Cerebellar cortex (tissue), 1 donor: ENCODE measurements at regions not wholly inside any gene's neighbourhood (a gene's known extent, or its start where the extent isn't known, plus 50 kb on each side); places are given as distances from the start of the nearest gene placed in this dataset.

Experiments
- DNase-seq: peaks from one replicate; pipeline ENCODE4 v3.0.0-alpha.2; 2015; ENCODE audit warnings: low spot score

DNA sequence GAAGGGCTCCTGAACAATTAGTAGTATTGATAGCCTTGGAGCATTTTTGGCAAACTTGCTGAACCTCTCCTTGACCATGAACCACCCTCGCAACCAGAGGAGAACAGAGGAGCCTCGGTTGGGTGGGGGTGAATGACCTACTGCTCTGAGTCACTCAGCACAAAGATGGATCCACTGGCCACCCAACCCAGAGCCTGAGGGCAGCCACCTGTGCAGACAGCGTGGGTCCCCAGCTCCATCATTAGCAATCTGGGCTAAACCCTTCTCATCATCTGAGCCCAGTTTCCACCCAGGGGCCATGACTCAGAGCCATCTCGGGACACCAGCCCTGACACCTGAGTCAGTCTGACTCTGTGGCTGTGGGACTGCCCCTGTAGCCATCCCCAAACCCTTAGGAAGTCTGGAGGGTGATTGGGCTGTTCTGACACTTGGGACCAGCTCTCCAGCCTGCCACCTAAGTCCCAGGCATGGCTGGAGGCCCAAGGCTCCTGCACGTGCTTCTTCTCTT is 171.8 kb upstream of the GPR26 start:
- no peak for DNase-seq

DNA sequence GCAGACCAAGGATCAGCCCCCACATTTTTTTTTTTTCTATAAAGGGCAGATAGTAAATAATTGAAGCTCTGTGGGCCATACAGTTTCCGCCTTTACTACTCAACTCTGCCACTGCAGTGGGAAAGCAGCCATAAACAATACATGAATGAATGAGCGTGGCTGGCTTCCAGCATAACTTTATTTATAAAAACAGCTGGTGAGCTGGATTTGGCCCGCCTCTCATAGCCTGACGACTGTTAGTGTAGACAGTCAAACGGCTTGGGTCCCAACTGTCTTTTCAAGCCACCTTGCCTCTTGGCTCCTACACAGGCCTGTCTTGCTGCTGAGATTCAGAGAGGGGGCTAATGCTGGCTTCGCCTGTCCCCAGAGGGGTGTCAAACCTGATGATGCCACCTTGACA is 169.8 kb upstream of the GPR26 start:
- no peak for DNase-seq

DNA sequence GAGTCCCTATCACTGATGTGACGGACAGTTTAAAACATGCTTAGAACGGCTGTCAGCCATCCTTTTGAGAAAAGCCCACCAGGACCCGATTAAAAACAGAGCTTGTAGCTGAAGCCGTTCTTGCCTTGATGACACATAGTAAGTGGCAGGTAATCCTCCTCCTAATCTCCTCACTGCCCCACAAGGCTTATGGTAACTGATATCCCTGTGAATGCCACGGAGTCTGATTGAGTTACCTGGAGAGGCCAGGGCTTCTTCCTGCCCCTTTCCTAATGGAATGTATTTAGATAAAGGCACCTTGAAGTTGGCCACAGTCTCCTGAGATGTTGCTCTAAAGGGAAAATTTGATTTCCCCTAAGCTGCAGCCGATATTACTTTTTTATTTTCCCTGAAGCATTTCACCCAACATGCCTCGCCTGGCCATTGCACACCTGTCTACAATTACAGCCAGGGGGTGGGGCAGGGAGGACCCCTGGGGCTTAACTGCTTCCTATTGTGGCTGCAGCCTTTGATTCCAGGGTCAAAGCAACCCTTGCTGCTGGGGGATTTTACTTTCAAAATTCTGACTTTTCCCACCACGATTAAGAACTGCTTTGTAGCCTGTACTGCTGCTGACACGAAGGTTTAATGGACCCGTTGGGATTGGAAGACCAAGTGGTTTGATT is 169.0 kb upstream of the GPR26 start:
- no peak for DNase-seq

DNA sequence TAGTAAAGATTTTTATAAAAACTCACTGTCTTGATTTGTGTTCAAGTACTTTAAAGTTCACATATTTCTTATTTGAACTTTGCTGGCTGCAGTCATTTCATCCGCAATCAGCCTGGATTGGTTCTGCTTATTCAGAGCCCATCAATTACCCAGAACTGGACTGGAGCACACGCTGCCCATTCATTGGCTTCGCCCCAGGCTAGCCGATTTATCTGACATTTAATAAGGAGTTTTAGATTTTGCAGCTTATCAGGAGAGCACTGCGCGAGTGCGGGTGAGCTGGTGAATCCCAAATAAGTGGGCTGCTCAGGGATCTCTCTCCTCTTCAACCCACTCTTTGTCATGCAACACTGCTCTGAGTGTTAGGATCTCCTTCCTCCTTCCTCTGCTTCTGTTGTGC is 166.0 kb upstream of the GPR26 start:
- no peak for DNase-seq

DNA sequence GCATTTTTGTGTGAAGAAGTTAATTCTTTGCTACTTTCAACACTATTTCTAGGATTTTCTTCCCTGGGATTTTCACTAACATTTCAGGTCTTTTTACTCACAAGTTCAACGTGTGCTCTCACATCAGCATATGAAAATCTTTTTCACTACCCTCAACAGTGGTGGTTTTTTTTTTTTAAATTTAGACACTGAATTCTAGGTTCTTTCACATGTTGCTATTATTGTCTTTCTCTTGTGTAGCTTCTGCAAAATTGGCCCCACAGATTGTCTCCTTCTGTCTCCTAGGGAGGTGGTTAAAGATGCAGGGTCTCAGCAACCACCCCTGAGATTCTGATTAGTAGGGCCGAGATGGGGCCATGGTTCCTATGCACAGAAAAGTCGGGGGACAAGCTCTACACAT is 165.0 kb upstream of the GPR26 start:
- DNase-seq: no peak

DNA sequence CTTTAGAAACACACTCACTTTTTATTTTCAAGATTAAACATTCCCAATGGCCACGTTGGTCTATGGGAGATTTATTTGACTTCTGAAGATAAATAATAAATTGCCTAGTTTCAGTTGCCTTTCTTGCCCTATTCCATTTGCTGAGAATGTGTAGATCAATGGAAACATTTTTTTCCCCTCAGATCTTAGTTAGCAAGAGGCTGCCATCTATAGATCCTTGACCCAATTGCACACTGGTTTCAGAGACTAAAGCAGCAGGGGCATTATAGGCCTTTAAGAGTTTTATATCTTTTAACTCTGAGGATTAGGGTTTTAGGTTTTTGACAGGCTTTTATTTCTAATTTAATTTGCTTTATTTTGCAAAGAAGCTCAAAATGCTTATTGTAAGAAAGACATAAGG is 163.2 kb upstream of the GPR26 start:
- DNase-seq: no peak

DNA sequence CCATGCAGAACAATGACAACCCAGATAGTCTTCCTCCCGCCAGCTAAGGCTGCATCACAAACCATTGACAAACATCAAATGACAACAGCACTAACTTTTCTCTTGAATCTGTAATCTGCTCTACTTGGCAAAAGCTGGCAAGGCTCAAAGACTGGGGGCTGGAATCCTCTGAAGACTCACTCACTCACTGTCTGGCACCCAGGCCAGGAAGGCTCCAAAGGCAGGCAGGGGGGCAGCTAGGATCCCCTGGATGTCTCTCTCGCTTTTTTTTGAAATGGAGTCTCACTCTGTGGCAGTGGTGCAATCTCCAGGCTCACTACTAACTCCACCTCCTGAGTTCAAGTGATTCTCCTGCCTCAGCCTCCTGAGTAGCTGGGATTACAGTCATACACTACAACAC is 159.7 kb upstream of the GPR26 start:
- DNase-seq: no peak

DNA sequence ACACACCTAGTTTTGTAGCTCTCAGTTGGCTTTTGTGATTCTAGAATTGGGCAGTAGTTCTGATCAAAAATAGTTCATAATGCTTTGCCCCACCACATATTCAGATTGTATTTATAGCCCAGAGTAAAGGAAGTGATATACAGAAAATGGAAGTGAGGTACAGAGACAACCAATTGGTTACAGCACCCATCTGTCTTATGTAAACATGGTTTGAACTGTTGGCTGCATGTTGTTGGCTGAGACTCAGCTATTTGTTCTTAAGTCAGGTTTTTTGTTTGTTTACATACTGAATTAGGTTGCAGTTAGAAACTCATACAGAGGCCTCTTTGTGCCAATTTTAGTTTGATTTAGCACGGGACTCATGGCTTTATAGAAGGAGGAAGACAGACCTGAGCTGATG is 158.9 kb upstream of the GPR26 start:
- DNase-seq: no peak

DNA sequence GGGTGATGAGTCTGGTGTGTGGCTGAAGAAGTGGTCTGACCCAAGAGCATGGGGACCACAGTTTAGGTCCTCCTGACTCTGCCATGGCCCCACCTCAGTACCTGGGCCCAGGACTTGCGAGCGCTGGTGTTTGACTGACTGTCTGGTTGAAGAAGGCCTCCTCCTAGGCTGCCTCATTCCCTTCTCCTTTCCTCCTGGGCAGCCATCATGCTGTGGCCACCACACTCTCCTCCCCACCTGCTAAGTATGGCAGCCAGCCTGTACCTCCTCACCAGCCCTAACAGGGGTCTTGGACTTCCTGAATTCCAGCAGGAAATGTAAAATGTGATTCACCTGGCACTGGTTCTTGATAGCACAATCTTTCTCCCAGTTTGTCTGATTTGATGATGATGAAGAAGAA is 156.8 kb upstream of the GPR26 start:
- no peak for DNase-seq

DNA sequence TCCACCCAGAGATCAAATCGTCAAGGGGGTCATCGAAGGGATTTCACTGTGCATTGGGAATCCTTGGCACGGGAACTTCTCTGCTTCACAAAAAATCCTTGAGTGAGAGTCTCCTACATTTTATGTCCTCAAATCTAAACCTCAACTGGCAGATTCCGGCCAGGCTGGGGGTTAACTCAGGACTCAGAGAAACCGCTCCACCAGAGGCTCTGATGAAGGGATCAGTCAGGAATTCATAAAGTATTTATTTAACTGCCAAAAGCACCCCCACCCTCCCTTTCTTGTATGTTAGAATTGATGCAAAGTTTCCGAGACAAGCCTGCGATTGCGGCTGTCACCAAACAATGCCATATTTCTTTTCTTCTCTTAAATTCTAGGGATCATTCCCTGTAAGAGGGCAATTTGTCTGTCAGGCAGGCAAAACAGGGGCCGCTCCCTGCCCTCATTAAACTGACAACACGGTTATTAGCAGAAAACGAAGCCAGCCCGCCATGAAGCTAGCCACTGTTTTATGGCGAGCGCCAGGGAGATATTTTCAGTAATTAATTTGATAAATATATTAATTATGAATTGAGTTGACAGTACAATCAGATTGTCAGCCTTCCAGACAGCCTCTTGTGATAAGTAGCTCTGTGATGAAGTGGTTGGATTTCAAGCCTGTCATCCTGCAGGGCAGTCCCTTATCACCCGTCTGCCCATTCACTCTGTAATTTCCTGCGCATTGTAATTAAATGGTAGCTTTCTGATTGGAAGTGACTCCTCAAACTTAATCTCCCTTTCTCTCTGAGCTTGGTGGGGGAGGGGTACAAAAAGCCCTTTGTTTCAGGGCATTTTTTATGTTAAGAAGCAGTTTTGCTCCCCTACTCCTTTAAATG is 153.0 kb upstream of the GPR26 start:
- no peak for DNase-seq

DNA sequence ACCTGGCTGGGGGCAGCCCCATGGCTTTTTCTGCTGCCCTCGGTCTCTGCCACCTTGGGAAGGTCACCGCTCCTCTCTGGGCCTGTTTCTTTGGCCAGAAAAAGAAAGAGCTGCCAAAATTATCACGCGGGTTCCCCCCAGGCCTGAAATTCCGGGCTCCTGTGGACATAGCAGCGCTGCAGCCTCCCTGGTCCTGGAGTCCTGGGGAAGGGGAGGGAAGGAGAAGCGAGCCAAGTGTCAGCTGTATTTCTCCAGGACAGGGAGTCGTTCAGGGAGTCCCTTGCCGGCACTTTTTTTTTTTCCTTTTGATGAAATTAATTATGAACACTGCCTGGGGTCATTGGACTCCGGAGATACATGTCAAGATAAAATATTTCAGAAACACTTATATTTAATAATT is 152.3 kb upstream of the GPR26 start:
- DNase-seq: no peak

DNA sequence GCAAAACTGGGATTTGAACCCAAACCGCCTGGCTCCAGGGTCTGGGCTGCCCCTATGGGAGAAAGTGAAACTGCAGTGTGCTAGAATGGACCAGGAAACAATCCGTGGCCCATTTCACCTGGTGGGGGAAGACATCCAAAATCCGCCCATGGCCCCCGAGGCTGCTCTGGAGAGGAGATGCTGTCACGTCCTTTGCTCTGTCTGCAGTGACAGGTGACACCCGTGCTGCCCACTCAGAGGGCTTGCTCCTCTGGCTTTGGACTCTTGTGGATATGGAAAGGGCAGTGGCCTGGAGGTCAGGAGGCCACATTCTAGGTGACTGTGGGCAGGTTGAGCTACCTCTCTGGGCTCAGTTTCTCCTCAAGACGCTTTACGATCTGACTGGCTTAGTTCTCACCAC is 151.2 kb upstream of the GPR26 start:
- DNase-seq: no peak

DNA sequence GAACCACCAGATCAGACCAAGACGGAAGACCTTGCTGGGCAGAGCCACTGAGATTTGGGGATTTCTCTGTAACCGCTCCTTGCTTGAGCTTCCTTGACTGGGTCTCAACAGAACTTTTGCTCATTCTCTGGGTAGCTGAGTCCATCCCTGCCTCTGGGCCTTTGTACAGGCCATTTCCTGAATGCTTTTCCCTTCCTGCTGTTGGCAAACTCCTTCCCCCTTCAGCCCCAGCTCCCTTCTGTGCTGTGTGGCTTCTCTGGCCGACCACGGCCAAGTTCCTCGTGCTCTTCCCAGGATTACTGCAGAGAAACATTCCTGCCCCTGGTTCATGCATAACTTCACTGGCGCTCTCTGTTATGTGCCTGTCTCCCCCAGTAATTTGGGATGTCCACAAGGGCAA is 150.5 kb upstream of the GPR26 start:
- no peak for DNase-seq

DNA sequence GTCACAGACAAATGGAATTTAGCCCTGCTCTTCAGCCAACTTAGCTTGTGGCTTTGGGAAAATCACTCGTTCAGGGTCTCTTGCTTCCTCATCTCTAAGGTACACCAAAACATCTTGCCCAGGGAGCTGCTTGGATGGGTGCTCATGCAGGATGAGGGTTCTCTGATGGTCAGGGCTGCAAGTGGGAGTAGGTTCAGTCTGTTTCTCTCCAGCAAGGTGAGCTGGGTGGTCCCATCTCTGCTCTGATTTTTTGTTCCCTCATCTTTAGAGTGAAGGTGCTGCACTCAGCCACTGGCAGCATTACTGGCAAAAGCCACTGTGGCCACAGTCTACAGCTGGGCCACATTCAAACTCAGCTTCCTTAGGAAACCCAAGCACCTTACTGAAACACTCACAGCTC is 149.9 kb upstream of the GPR26 start:
- no peak for DNase-seq

DNA sequence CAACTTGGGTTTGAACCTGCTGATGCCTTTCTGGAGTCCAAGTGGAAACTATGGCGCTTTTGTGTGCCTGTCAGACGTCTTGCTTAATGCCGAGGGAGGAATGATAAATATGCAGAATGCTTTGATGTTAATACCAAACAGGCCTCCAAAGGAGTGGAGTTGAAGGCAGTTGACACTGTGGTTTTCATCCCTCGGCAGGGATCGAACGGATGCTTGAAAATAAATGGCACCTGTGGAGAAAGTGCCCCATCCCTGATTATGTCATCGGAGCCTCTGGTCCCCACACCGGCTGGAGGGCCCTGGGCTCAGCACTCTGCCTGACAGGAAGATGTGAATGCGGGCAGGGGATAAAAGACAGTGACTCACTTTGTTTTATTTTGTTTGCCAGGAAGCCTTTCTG is 148.7 kb upstream of the GPR26 start:
- no peak for DNase-seq

DNA sequence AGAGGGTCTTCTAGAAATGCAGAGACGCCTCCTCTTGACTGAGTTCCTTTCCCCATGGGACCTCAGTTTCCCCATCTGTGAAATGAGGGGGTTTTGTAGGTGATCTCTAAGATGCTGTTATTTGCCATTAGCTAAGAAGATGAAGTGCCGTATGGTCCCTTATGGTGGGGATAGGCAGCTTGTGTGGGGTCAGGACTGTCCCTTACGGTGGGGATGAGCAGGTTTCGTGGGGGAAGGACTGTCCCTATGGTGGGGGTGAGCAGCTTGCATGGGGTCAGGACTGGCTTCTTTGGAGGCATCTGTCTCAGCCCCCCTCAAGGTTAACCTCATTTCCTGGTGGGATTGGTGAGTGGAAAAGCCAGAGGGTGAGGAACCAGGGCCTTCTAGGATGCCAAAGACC is 148.3 kb upstream of the GPR26 start:
- no peak for DNase-seq

DNA sequence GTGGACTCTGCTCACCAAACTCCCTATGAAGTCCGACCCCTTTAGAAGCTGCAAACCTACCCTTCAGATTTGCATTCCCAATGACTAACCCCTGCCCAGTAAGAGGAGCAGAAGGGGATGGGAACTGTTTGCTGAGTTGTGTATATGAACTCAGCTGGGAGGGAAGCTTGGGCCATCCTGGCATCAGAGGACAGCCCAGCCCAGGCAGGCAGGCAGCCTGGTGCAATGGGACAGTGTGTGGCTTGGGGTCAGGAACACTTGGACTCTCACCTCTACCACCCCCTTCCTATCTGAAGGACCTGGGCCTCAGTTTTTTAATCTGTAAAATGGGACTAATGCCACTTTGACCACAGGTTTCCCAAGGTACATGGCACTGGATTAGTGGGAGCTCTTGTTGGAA is 147.4 kb upstream of the GPR26 start:
- DNase-seq: no peak

DNA sequence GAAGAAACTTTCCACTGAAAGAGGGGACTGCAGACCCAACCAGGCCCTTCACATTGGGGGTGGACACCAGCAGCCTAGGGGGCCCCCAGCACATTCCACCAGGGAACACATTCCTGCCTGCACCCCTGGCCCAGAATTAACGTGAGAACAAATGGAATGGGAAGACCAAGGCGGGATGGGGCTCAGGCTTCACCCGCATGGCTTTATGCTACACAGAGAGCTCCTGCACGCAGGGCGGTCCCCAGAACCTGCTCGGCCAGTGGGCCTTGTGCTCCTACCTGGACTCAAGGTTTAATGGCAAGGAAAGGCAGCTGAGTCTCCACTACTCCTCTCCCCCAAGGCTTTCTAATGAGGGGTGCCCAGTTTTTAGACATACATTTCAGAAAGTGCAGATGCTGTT is 146.3 kb upstream of the GPR26 start:
- no peak for DNase-seq

DNA sequence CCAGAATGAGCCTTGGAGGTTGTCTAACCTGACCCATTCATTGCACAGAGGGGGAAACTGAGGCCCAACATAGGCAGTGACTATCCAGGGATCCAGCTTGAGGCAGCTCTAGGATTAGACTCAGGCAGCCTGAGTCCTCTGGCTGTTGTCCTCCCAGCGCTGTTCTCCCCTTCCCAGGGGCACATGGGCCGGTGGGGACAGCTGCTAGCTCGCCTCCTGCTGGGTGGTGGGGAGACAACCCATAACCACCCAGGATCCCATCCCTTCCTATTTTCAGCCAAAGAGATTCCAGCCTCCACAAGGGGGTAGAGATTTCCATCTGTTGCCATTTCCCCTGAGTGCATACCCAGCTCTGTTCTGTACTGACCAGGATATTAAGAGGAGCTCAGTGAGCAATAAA is 145.1 kb upstream of the GPR26 start:
- DNase-seq: no peak

DNA sequence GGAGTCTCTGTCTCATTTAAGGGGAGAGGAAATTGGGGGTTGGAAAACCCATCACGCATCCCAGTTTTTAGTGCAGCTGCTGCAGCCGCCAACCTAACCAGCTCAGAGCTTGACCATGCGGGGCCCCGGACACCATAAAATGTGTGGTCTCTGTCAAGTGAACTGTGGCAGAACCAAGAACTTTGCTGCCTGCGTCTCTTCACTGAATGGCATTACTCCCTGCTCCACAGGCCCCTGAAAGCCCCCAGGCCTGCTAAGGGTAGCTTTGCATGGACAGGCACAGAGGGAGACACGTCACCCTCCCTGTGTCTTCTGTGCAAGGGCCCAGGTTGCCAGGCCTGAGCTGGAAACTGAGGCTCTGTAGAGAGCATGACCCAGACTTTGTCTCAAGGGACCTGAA is 144.6 kb upstream of the GPR26 start:
- DNase-seq: no peak

DNA sequence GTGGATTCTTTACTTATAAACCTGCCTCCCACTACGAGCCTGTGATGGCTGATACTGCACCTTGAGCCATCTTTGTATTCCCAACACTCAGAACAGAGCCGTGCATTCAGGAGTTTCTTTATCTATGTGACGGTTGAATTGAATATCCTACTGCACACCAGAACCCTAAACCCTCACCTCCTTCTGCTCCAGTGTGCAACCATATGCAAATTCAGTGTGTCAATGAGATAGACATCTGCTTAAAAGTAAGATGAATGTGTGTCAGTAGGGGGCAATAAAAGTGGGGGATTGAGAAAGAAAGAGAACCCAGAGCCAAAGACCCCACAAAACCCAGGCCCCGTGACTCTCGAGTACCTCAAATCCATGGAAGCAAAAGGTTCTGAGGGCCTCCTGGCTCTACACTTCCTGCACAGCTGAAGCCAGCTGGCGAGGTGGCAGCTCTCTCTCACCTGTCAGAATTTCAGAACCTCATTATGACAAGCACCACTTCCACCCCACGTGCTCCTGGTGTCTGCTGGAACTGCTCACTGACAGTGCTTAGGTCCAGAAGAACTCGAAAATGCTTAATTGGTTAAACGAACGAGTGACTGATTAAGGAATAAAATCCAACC is 143.3 kb upstream of the GPR26 start:
- no peak for DNase-seq

DNA sequence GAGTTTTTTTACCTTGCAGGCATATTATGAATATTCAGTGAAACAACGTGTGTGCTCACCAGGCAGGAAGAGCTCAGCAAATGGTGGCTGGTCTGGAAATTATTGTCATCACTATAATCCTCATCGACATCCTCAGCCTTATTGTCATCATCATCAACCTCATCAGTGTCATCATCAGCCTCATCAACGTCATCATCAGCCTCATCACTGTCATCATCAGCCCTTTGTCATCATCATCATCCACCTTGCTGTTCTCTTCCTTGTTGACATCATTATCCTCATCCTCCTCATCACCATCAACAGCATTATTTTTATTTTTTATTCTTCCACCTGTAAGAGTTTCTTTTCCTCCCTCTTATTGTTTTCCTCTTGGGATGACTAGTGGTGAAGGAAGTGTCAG is 142.3 kb upstream of the GPR26 start:
- no peak for DNase-seq

DNA sequence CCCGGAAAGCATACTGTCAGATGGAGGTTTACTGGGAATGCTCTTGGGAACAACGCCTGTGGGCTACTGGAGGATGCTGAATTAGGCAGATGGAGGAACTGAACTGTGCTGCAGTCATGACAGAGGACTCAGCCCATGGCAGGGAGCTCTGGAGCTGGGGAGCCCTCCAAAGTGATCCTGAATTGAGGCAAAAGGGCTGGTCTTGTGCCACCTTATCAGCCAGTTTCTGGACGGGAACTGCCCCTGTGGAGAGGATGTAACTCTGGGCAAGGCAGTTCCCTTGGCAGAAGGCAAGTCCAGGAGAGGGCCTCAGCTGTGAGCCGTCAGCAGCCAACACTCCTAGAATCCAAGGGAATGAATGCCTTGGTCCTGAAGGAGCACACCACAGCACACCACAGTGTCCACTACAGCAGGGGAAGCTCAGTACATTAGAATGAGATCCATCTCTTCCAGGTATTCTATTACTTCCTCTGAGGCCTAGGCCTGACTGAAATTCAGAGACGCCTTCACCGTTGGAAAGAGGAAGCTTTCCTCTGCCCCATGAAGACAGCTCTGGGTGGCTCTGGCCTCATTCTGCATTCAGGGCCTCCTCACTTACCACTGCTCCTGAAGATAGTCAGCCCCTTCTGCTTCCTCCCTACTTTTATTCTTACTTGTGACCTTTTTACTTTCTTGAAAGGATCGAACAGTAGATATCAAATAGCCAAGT is 139.6 kb upstream of the GPR26 start:
- DNase-seq: no peak
